Upper lobe of right lung (tissue), 1 donor: ENCODE measurements at regions not wholly inside any gene's neighbourhood (a gene's known extent, or its start where the extent isn't known, plus 50 kb on each side); places are given as distances from the start of the nearest gene placed in this dataset.

ENCODE experiments used
- ATAC-seq: fragments of 200-7000 bp; cut with Tn5 transposase; one replicate; pipeline ENCODE4 v1.9.1; 2020; ENCODE audit warnings: mild to moderate bottlenecking, moderate library complexity
- DNase-seq: peaks from one replicate; pipeline ENCODE4 v3.0.0-alpha.2; 2020
- H3K27ac ChIP-seq: fragments of 200-600 bp; one replicate; pipeline ENCODE4 v1.8.0; 2022
- H3K27me3 ChIP-seq: fragments of 200-600 bp; one replicate; pipeline ENCODE4 v1.8.0; 2022; ENCODE audit warnings: mild to moderate bottlenecking
- H3K36me3 ChIP-seq: fragments of 200-600 bp; one replicate; pipeline ENCODE4 v1.8.0; 2022
- H3K4me1 ChIP-seq: fragments of 200-600 bp; one replicate; pipeline ENCODE4 v1.8.0; 2022
- H3K4me3 ChIP-seq: fragments of 200-600 bp; one replicate; pipeline ENCODE4 v1.8.0; 2022; ENCODE audit warnings: mild to moderate bottlenecking
- H3K9me3 ChIP-seq: fragments of 200-600 bp; one replicate; pipeline ENCODE4 v1.8.0; 2022
- CTCF ChIP-seq: fragments of 200-600 bp; IDR thresholded peaks from one replicate; pipeline ENCODE4 v1.8.0; 2022; ENCODE audit warnings: antibody characterized with exemption
- intact Hi-C: fragments of 100-400 bp; cut with DNase I; formaldehyde crosslinking; loops from one replicate; pipeline ENCODE4 v1.11.0; 2022
- donor health status: DM: no; HTN: yes; CAD: no; lungs with severe emphysema.

GRCh38 chr21:21801921-21802320 is 803.7 kb downstream of the NCAM2 start:
- Histone ChIP-seq H3K27ac (no peak overlapping the region), H3K9me3 (no peaks in the 10 kb centered on the region), H3K4me1 (no peaks in the 10 kb centered on the region), H3K4me3 (no peak overlapping the region), H3K36me3 (no peaks in the 10 kb centered on the region), H3K27me3 (no peaks in the 10 kb centered on the region)
- intact Hi-C loops: no loop called here
- ATAC-seq (no peak), DNase-seq (no peak)
- TF ChIP-seq CTCF: no peak

DNA sequence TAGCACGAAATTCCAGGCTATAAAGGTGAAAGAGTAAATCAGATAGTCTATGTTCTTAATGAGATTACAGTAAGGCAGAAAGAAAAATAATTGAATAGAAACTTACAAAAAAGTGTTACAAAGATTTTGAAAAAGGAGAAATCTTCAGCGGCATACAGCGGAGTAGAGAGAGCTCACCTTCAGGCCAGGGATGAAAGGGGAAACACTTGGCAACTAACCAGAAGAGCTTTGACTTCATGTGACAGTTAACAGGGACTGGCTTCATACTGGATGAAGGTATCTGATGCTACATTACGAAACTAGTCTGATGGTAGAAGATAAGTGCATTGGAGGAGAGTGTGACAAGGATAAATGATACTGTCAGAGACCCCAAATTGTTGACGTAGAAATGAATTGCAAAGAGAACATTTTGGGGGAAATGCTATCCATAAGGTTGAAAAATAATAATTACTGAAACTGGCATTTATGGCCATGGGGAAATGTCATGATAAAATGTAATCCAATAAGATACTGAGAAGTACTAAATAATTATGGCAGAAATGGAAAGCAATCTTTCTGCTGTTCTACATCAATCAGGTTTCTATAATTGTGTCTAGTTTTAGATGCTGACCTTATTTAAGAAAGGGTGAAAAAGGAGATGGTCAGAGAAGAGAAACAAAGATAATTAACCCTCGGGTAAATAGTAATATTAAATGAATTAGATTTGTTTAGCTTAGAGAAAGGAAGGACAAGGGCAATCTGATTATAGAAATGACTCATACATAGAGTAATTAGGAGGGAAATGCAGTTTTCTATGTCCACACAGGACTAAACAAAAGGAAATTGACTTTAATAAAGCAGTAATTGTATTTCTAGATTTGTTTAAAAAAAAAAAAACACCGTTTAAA is 808.7 kb downstream of the NCAM2 start:
- Histone ChIP-seq H3K9me3 (no peaks in the 10 kb centered on the region), H3K27me3 (no peaks in the 10 kb centered on the region), H3K27ac (no peak overlapping the region), H3K4me3 (no peak overlapping the region), H3K4me1 (no peaks in the 10 kb centered on the region), H3K36me3 (no peaks in the 10 kb centered on the region)
- intact Hi-C loops: no loop called here
- no peak for ATAC-seq
- DNase-seq: no peak
- no peak for TF ChIP-seq CTCF

DNA sequence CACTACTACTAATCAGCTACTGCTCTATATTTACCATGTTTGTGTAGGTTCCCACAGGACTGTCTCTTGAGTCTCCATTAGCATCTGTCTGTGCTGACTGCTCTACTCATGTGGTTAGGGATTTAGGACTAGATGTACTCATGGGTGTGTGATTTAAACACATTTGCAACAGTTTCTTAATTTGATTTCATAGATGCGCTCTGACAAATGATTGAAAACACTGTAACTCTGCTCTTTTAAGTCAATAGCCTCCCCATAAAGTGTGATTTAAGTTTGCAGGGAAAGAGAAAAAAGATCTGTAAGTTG is 809.3 kb downstream of the NCAM2 start:
- DNase-seq (no peak), ATAC-seq (no peak)
- no peaks in the 10 kb centered on the region for H3K36me3 ChIP-seq
- no peak for TF ChIP-seq CTCF
- no peak overlapping the region for H3K27ac ChIP-seq
- no peak overlapping the region for H3K4me3 ChIP-seq
- H3K27me3 ChIP-seq: no peaks in the 10 kb centered on the region
- intact Hi-C loops: no loop called here
- no peaks in the 10 kb centered on the region for H3K4me1 ChIP-seq
- no peaks in the 10 kb centered on the region for H3K9me3 ChIP-seq

DNA sequence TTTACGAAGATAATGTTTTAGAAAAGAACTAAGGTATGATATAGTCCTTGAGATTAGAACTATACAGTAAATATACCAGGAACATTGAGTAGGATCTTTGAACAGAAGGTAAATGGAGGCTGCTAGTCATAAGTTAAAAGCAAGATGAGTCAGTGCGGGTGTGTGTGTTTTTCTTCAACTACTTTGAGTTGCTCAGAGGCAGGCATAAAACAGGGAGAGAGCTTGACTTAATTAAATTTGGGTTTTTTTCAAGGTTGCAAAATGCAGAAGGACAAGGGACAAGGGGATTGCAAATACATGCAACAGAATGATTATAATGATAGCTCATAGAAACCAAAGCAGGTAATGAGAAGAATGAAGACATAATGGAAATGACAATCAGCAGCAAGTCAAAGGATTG is 815.1 kb downstream of the NCAM2 start:
- no peaks in the 10 kb centered on the region for H3K9me3 ChIP-seq
- intact Hi-C loops: no loop called here
- no peak overlapping the region for H3K4me3 ChIP-seq
- H3K27me3 ChIP-seq: no peaks in the 10 kb centered on the region
- DNase-seq (no peak), ATAC-seq (no peak)
- no peaks in the 10 kb centered on the region for H3K4me1 ChIP-seq
- no peaks in the 10 kb centered on the region for H3K36me3 ChIP-seq
- H3K27ac ChIP-seq: no peak overlapping the region
- no peak for TF ChIP-seq CTCF

DNA sequence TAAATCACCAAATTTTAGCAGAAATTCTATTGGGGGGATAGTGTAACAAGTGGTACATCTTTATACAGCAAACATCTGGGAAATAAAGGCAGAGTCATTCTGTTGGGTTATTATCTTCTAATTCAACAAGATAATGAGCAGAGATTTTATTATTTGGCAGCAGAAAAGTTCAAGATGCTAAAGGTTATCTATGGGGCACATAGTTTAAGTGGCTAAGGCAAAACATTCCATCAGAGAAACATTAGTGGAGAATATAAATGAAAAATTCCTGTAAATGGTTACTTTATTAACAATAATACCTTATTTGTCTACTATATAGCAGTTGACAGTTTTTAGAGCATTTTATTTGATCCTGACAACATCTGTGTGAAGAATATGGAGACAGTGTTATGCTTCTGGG is 815.7 kb downstream of the NCAM2 start:
- Histone ChIP-seq H3K4me1 (no peaks in the 10 kb centered on the region), H3K4me3 (no peak overlapping the region), H3K27ac (no peak overlapping the region), H3K27me3 (no peaks in the 10 kb centered on the region), H3K9me3 (no peaks in the 10 kb centered on the region), H3K36me3 (no peaks in the 10 kb centered on the region)
- DNase-seq (no peak), ATAC-seq (no peak)
- intact Hi-C loops: no loop called here
- no peak for TF ChIP-seq CTCF

GRCh38 chr21:21816778-21817177 is 818.6 kb downstream of the NCAM2 start:
- Histone ChIP-seq H3K9me3 (no peaks in the 10 kb centered on the region), H3K4me3 (no peak overlapping the region), H3K27ac (no peak overlapping the region), H3K36me3 (no peaks in the 10 kb centered on the region), H3K27me3 (no peaks in the 10 kb centered on the region), H3K4me1 (no peaks in the 10 kb centered on the region)
- DNase-seq (no peak), ATAC-seq (no peak)
- intact Hi-C loops: no loop called here
- TF ChIP-seq CTCF: no peak
